ENCODE measurements at regions not wholly inside any gene's neighbourhood (a gene's known extent, or its start where the extent isn't known, plus 50 kb on each side); places are given as distances from the start of the nearest gene placed in this dataset.

DNA sequence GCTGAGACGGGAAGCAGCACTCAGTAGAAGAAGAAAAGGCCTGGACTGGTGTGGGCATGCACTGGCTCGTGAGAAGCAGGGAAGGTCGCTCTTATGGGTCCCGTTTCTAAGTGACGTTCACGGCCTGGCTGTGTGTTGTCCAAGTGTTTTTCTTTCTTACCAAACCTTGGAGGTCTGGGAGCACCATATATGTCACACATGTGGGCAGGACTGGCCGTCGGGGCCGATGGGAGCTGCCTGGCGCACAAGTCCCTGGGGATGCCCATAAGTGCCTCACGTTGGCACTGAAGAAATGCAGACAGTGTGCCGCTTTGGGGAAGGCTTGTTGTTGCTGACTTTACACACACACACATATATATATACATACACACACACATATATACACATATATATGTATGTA lies 86.0 kb upstream of the DUSP22 start:
- TF ChIP-seq, protein P1, sequence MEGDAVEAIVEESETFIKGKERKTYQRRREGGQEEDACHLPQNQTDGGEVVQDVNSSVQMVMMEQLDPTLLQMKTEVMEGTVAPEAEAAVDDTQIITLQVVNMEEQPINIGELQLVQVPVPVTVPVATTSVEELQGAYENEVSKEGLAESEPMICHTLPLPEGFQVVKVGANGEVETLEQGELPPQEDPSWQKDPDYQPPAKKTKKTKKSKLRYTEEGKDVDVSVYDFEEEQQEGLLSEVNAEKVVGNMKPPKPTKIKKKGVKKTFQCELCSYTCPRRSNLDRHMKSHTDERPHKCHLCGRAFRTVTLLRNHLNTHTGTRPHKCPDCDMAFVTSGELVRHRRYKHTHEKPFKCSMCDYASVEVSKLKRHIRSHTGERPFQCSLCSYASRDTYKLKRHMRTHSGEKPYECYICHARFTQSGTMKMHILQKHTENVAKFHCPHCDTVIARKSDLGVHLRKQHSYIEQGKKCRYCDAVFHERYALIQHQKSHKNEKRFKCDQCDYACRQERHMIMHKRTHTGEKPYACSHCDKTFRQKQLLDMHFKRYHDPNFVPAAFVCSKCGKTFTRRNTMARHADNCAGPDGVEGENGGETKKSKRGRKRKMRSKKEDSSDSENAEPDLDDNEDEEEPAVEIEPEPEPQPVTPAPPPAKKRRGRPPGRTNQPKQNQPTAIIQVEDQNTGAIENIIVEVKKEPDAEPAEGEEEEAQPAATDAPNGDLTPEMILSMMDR (IDR thresholded peaks at IDR 0.05; ENCODE audit: low read depth, low read length) = no peak
- no peak for TF ChIP-seq EZH2phosphoT487 (IDR thresholded peaks at IDR 0.05; ENCODE audit: low read depth)
